ENCODE measurements at regions not wholly inside any gene's neighbourhood (a gene's known extent, or its start where the extent isn't known, plus 50 kb on each side); places are given as distances from the start of the nearest gene placed in this dataset.
"Not testable (repeated sequence)": the region's sequence is repeated elsewhere in the genome, so short reads cannot be mapped to it uniquely, and the experiment has no call there.

DNA sequence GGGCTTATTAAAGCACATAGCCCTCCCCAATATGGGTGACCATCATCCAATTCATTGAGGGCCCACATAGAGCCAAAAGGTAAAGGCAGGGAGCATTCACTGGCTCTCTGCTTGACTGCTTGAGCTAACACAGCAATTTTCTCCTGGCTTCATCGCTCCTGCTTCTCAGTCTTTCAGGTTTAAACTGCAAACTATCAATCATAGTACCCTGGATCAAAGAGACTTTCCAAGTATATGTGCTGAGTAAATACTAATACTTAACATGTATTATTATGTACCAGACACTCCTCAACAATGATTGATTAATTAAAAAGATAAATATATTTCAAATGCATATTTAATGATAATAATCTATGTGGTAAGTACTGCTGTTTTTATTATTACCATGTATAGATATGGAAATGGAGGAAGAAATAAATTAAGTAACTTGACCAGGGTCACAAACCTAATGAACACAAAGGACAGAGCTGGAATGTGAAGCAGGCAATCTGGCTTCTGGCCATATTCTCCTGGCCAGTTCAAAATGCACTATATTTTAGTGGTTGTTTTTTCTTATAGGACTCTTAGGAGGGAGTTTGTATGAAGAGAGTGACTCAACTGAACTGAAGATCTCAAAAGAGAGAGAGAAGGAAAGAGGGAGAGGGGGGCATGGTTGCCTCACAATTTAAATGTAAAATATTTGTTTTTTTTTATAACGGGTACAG, 1197.3 kb downstream of the TECRL start:
- ATAC-seq (no peak), DNase-seq (no peak)
- Mint-ChIP-seq H3K9me3 (peaks cover 31% of the 10 kb centered on the region), H3K27ac (no peak overlapping the region), H3K27me3 (no peaks in the 10 kb centered on the region), H3K36me3 (ENCODE audit: low read depth) (no peaks in the 10 kb centered on the region), H3K4me3 (no peak overlapping the region), H3K4me1 (no peaks in the 10 kb centered on the region)

DNA sequence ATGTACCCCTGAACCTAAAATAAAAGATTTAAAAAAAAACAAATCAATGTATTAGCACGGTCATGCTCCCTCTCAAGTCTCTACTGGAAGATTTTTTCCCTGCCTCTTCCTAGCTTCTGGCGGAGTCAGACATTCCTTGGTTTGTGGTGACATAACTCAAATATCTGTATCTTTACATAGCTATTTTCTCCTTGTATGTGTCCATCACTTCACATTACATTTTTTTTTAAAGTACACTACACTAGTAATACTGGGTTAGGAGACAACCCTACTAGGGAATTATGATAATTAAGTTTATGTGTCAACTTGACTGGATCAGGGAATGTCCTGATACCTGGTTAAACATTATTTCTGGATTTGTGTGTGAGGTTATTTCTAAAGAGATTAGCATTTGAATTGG, 1197.9 kb downstream of the TECRL start:
- H3K4me3 Mint-ChIP-seq: no peak overlapping the region
- H3K9me3 Mint-ChIP-seq: peaks cover 25% of the 10 kb centered on the region
- ATAC-seq (no peak), DNase-seq (no peak)
- H3K27ac Mint-ChIP-seq: no peak overlapping the region
- H3K4me1 Mint-ChIP-seq: no peaks in the 10 kb centered on the region
- H3K36me3 Mint-ChIP-seq (ENCODE audit: low read depth): no peaks in the 10 kb centered on the region
- no peaks in the 10 kb centered on the region for H3K27me3 Mint-ChIP-seq

DNA sequence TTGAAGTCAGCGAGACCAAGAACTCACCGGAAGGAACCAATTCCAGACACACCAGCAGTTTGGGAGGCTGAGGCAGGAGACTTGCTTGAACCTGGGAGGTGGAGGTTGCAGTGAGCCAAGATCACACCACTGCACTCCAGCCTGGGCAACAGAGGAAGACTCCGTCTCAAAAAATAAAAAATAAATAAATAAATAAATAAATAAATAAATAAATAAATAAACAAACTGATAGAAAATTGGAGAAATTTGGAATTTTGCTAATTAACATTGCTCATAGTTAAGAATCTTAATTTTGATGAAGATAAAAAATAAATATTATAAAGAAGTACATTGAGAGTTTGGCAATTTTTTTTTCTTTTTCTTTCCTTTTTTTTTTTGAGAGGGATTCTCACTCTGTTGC, 1216.2 kb downstream of the TECRL start:
- not testable (repeated sequence) for H3K27me3 Mint-ChIP-seq; H3K4me1 Mint-ChIP-seq; H3K27ac Mint-ChIP-seq; DNase-seq; ATAC-seq; H3K4me3 Mint-ChIP-seq; H3K36me3 Mint-ChIP-seq (ENCODE audit: low read depth)
- peaks cover 21% of the 10 kb centered on the region for H3K9me3 Mint-ChIP-seq

DNA sequence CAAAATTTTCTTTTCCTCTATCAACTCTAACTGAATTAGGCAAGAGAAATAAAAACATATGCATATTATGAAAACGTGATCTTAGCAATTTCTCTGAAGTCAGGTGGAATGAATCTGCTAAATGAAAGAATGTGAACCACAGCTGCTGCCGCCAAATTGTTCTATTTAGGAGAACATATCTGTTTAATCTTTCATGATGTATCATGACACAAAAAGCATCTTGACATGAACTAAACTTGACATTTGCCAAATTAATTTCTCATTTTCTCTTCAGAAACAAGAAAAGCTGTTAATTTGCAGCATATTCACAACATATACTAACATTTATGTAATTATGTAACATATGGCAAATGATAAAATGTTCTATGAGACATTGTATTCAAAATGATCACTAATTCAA, 1237.9 kb downstream of the TECRL start:
- Mint-ChIP-seq H3K27ac (no peak overlapping the region), H3K36me3 (ENCODE audit: low read depth) (no peaks in the 10 kb centered on the region), H3K9me3 (peaks cover 11% of the 10 kb centered on the region), H3K4me1 (no peaks in the 10 kb centered on the region), H3K4me3 (no peak overlapping the region), H3K27me3 (no peaks in the 10 kb centered on the region)
- ATAC-seq: no peak
- DNase-seq: no peak

DNA sequence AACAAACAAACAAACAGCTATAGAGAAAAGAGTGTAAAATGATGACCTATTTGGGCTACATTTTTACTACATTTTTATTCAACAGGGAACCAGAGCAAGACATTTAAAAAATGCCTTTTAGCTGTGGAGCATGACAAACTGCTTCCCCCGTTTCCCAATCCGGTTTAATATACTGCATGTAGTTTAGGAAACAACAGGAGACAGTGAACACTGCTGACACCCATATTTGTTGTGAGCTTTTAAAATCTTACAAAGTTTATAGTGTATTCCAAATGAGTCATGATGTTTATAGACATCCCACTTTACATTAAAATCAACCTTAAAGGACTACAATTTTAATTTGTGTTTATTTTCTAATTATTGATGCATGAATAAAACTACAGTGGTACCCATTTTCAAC, 1238.3 kb downstream of the TECRL start:
- Mint-ChIP-seq H3K4me3 (no peak overlapping the region), H3K36me3 (ENCODE audit: low read depth) (no peaks in the 10 kb centered on the region), H3K27ac (no peak overlapping the region), H3K4me1 (no peaks in the 10 kb centered on the region), H3K9me3 (peaks cover 12% of the 10 kb centered on the region), H3K27me3 (no peaks in the 10 kb centered on the region)
- ATAC-seq: no peak
- no peak for DNase-seq

DNA sequence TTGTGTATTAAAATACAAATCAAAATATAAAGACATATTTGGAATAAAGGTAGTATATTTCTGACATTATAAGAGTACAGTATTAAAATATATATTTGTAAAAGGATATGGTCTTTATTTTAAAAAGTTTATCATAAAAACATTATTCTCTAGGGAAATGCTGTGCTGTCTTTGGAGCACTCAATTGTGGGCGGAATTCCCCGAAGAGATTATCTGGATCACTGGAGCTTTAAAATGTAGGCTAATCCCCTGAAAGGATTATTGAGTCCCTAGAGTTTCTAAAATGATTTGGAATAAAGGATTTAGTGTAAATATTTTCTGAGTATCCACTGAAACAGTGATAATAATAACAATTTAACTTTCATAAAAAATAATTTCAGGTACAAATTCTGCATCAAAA, 1239.4 kb downstream of the TECRL start:
- peaks cover 16% of the 10 kb centered on the region for H3K9me3 Mint-ChIP-seq
- H3K4me1 Mint-ChIP-seq: no peaks in the 10 kb centered on the region
- ATAC-seq (no peak), DNase-seq (no peak)
- no peak overlapping the region for H3K4me3 Mint-ChIP-seq
- no peak overlapping the region for H3K27ac Mint-ChIP-seq
- no peaks in the 10 kb centered on the region for H3K27me3 Mint-ChIP-seq
- no peaks in the 10 kb centered on the region for H3K36me3 Mint-ChIP-seq (ENCODE audit: low read depth)

DNA sequence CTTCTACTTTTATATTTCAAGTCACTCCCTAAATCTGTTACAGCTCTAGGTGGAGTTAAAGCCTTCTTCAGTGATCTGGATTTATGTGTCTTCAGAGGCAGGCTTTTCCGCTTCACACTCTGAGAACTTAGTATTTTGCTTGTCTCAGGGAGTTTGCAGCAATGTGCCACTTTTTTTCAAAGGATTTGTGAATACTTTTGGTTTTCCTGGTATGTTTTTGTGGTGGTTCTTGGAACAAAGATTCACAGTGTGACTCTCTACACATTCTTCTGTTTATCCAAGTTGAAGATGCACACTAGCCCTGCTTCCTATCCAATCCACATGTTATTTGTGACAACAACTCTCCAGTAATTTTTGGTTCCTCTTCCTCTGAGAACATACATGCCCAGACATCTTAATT, 1253.7 kb downstream of the TECRL start:
- no peak for ATAC-seq
- Mint-ChIP-seq H3K9me3 (peaks cover 34% of the 10 kb centered on the region), H3K27me3 (no peaks in the 10 kb centered on the region), H3K4me3 (no peak overlapping the region), H3K36me3 (ENCODE audit: low read depth) (no peaks in the 10 kb centered on the region), H3K27ac (no peak overlapping the region), H3K4me1 (no peaks in the 10 kb centered on the region)
- no peak for DNase-seq

DNA sequence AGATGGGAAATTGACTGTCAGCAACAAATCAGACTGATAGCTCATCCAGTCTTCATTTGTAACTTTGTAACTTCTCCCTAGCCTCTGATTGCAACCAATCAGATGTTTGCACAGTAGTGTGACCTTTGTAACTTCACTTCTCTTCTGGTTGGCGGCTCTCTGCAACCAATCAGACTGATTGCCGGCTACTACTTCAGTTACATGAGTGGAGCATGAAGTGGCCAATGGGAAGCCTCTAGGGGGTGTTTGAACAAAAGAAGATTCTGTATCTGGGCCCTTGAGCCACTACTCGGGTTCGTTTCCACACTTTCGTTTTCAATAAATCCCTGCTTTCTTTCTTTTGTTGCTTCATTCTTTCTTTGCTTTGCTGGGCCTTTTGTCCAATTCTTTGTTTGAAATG, 1285.8 kb downstream of the TECRL start:
- H3K36me3 Mint-ChIP-seq (ENCODE audit: low read depth): no peaks in the 10 kb centered on the region
- H3K4me1 Mint-ChIP-seq: no peaks in the 10 kb centered on the region
- no peak overlapping the region for H3K27ac Mint-ChIP-seq
- ATAC-seq (no peak), DNase-seq (no peak)
- H3K4me3 Mint-ChIP-seq: no peak overlapping the region
- no peaks in the 10 kb centered on the region for H3K9me3 Mint-ChIP-seq
- no peaks in the 10 kb centered on the region for H3K27me3 Mint-ChIP-seq

DNA sequence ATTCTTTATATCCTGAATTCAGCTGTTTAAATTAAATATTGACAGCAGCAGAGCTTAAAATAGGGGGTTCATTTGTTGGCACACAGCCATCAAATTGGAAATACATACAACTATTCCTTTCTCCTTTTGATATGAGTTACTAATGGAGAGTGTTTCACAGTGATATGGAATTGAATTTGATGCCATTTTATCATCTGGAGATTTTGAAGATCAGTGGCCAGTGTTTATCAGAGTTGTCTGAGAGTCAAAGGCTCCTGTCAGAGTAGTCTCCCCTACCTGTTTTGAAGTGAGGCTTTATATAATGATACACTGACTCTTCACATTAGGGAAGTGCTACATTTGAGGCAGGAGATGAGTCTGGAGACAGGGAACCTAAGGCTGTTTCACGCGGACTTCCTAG, 1286.3 kb downstream of the TECRL start:
- no peak for ATAC-seq
- Mint-ChIP-seq H3K27ac (no peak overlapping the region), H3K36me3 (ENCODE audit: low read depth) (no peaks in the 10 kb centered on the region), H3K4me1 (no peaks in the 10 kb centered on the region), H3K4me3 (no peak overlapping the region), H3K9me3 (no peaks in the 10 kb centered on the region), H3K27me3 (no peaks in the 10 kb centered on the region)
- no peak for DNase-seq

DNA sequence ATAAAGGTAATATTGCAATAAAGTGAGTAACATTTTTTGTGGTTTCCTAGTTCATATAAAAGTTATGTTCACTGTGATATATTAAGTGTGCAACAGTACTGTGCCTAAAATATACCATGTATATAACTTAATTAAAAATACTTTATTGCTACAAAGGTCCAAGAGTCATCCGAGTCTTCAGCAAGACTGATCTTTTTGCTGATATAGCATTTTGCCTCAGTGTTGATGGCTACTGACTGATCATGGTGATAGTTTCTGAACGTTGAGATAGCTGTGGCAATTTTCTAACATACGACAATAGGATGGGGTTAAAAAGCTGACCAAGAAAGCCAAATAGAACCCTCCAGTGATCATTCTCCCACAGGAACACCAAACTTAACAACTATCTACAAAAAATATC, 1302.7 kb downstream of the TECRL start:
- Mint-ChIP-seq H3K36me3 (ENCODE audit: low read depth) (no peaks in the 10 kb centered on the region), H3K27me3 (no peaks in the 10 kb centered on the region), H3K4me1 (no peaks in the 10 kb centered on the region), H3K9me3 (peaks cover 37% of the 10 kb centered on the region), H3K4me3 (no peak overlapping the region), H3K27ac (no peak overlapping the region)
- no peak for DNase-seq
- ATAC-seq: no peak

DNA sequence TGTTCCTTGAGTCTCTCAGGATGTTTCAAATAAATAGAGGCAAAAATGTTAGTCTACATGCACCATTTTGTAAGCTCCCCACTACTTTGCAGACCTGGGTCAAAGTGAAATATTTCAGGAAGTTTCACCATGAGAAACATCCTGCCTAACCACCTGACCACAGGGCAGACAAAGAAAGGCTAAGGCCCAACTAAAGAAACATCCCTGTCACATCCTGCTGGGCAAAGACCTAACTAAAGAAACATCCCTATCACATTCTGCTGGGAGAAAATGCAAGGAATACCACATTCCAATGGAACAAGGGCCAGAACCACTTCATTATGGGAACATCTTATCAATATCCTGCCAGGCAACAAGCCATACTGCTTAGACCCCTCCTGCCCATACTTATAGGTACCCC, 1303.4 kb downstream of the TECRL start:
- no peak for ATAC-seq
- H3K27ac Mint-ChIP-seq: no peak overlapping the region
- H3K4me1 Mint-ChIP-seq: no peaks in the 10 kb centered on the region
- H3K36me3 Mint-ChIP-seq (ENCODE audit: low read depth): no peaks in the 10 kb centered on the region
- H3K27me3 Mint-ChIP-seq: no peaks in the 10 kb centered on the region
- peaks cover 31% of the 10 kb centered on the region for H3K9me3 Mint-ChIP-seq
- no peak overlapping the region for H3K4me3 Mint-ChIP-seq
- no peak for DNase-seq

DNA sequence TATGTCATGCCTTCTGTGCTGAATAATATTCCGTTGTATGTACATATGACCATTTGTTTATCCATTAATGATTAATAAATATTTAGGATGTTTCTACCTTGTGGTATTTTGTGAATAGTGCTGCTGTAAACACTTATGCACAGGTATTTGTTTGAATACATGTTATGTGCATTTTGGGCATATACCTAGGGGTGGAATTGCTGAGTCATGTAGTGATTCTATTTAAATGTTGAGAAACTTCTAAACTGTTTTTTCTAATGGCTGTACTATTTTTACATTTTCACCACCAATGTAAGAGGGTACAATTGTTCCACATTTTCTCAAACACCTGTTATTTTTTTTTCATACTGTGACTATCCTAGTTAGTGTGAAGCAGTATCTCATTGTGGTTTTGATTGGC, 1318.6 kb downstream of the TECRL start:
- DNase-seq (no peak), ATAC-seq (no peak)
- Mint-ChIP-seq H3K9me3 (peaks cover 14% of the 10 kb centered on the region), H3K4me3 (no peak overlapping the region), H3K27ac (no peak overlapping the region), H3K27me3 (no peaks in the 10 kb centered on the region), H3K4me1 (no peaks in the 10 kb centered on the region), H3K36me3 (ENCODE audit: low read depth) (no peaks in the 10 kb centered on the region)

DNA sequence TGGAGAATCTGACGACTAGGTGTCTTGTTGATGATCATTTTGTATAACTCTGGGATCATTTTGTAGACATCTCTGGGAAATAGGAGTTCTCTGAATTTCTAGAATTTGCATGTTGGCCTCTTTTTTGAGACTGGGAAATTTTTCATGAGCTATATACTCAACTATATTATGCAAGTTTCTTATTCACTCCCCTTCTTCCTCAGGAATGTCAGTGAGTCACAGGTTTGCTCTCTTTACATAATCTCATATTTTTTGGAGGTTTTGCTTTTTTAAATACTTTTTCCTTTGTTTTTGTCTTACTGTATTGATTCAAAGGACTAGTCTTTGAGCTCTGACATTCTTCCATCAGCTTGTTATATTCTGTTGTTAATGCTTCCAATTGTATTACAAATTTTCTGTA, 1324.2 kb downstream of the TECRL start:
- H3K4me1 Mint-ChIP-seq: no peaks in the 10 kb centered on the region
- H3K9me3 Mint-ChIP-seq: peaks cover 21% of the 10 kb centered on the region
- ATAC-seq (no peak), DNase-seq (no peak)
- no peaks in the 10 kb centered on the region for H3K36me3 Mint-ChIP-seq (ENCODE audit: low read depth)
- no peak overlapping the region for H3K27ac Mint-ChIP-seq
- no peak overlapping the region for H3K4me3 Mint-ChIP-seq
- no peaks in the 10 kb centered on the region for H3K27me3 Mint-ChIP-seq

DNA sequence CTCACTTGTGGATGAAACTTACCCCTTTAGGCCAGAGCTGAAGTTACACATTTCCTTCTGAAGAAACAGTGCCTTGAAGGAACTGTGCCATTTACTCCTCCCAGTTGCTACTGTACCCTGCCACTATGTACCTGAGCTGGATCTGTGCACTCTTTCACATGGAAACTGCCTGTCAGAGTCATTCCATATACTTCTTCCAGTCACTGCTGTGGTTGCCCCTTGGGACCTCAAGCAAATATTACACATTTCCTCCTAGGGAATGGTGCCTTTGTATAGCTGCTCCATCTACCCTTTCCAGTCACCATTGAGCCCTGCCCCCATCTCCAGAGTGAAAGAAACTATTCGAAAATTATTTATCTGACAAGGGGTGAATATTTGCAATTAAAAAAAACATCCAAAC, 1328.3 kb downstream of the TECRL start:
- Mint-ChIP-seq H3K27ac (no peak overlapping the region), H3K27me3 (no peaks in the 10 kb centered on the region), H3K4me1 (no peaks in the 10 kb centered on the region), H3K9me3 (peaks cover 18% of the 10 kb centered on the region), H3K4me3 (no peak overlapping the region), H3K36me3 (ENCODE audit: low read depth) (no peaks in the 10 kb centered on the region)
- DNase-seq (no peak), ATAC-seq (no peak)

DNA sequence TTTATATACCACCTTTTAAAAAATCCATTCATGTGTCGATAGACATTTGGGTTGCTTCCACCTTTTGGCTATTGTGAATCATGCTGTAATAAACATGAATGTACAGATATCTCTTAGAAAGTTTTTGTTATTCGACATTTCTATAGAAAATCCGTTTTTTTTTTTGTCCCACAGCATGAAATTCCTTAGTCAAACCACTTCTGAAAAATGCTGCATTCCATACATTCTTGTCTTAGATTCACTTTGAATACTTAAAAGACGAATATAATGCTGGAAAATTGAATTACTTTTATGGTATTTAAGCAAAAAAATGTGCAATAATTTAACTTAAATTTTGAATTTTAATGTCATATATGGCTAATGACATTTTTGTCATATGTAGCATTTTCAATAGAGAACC, 1345.5 kb downstream of the TECRL start:
- DNase-seq (no peak), ATAC-seq (no peak)
- Mint-ChIP-seq H3K4me1 (no peaks in the 10 kb centered on the region), H3K27me3 (no peaks in the 10 kb centered on the region), H3K36me3 (ENCODE audit: low read depth) (no peaks in the 10 kb centered on the region), H3K9me3 (peaks cover 34% of the 10 kb centered on the region), H3K27ac (no peak overlapping the region), H3K4me3 (no peak overlapping the region)

DNA sequence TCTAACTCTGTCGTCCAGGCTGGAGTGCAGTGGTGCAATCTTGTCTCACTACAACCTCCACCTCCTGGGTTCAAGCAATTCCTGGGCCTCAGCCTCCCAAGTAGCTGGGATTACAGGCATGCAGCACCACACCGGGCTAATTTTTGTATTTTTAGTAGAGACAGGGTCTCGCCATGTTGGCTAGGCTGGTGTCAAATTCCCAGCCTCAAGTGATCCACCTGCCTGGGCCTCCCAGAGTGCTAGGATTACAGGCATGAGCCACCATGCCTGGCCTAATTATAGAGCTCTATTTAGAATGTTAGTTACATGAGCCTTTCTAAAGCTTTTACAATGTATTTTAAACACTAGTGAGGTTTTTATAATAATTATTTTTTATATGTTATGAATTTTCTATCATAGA, 1346.4 kb downstream of the TECRL start:
- DNase-seq; H3K4me1 Mint-ChIP-seq; H3K27me3 Mint-ChIP-seq; H3K4me3 Mint-ChIP-seq; H3K36me3 Mint-ChIP-seq (ENCODE audit: low read depth); ATAC-seq; H3K27ac Mint-ChIP-seq: not testable (repeated sequence)
- H3K9me3 Mint-ChIP-seq: peaks cover 36% of the 10 kb centered on the region

Measured in activated naive CD8-positive, alpha-beta T cell treated with anti-CD3 and anti-CD28 coated beads, Interleukin-2, amount 50 U/mL, for 24 hours (primary cell).